Stomach (tissue), 4 donors: ENCODE measurements at regions not wholly inside any gene's neighbourhood (a gene's known extent, or its start where the extent isn't known, plus 50 kb on each side); places are given as distances from the start of the nearest gene placed in this dataset.

Experiments
- EP300 ChIP-seq: sonication (generic); formaldehyde crosslinking; IDR thresholded peaks from one replicate; pipeline ENCODE4 v1.6.1; 2017; ENCODE audit warnings: antibody characterized with exemption
- POLR2A ChIP-seq, 4 donors: fragments of 450-650 bp; IDR thresholded peaks; one replicate each; pipeline ENCODE4 v1.6.1; 2016; ENCODE audit warnings: antibody characterized with exemption in 4 of 4, control low read depth in 2 of 4, mild to moderate bottlenecking in 1 of 4, moderate library complexity in 1 of 4
- TF ChIP-seq, protein P1 (sequence below), 7 experiments: fragments of 450-650 bp in 4 of 7; fragments of 200-600 bp in 3 of 7; sonication (generic) in 3 of 7; IDR thresholded peaks; one replicate each; pipeline ENCODE4 v1.5.1; 2016 to 2019; ENCODE audit warnings: antibody characterized with exemption in 7 of 7, control low read depth in 2 of 7, mild to moderate bottlenecking in 1 of 7

GRCh38 chr16:17801068-17801467, 330.3 kb upstream of the XYLT1 start:
- TF ChIP-seq POLR2A (IDR thresholded peaks at IDR 0.05): no peak
- TF ChIP-seq EP300: no peak
- TF ChIP-seq, protein P1, sequence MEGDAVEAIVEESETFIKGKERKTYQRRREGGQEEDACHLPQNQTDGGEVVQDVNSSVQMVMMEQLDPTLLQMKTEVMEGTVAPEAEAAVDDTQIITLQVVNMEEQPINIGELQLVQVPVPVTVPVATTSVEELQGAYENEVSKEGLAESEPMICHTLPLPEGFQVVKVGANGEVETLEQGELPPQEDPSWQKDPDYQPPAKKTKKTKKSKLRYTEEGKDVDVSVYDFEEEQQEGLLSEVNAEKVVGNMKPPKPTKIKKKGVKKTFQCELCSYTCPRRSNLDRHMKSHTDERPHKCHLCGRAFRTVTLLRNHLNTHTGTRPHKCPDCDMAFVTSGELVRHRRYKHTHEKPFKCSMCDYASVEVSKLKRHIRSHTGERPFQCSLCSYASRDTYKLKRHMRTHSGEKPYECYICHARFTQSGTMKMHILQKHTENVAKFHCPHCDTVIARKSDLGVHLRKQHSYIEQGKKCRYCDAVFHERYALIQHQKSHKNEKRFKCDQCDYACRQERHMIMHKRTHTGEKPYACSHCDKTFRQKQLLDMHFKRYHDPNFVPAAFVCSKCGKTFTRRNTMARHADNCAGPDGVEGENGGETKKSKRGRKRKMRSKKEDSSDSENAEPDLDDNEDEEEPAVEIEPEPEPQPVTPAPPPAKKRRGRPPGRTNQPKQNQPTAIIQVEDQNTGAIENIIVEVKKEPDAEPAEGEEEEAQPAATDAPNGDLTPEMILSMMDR (IDR thresholded peaks at IDR 0.05): no peak
